ENCODE measurements at regions not wholly inside any gene's neighbourhood (a gene's known extent, or its start where the extent isn't known, plus 50 kb on each side); places are given as distances from the start of the nearest gene placed in this dataset.
"Not testable (repeated sequence)": the region's sequence is repeated elsewhere in the genome, so short reads cannot be mapped to it uniquely, and the experiment has no call there.

DNA sequence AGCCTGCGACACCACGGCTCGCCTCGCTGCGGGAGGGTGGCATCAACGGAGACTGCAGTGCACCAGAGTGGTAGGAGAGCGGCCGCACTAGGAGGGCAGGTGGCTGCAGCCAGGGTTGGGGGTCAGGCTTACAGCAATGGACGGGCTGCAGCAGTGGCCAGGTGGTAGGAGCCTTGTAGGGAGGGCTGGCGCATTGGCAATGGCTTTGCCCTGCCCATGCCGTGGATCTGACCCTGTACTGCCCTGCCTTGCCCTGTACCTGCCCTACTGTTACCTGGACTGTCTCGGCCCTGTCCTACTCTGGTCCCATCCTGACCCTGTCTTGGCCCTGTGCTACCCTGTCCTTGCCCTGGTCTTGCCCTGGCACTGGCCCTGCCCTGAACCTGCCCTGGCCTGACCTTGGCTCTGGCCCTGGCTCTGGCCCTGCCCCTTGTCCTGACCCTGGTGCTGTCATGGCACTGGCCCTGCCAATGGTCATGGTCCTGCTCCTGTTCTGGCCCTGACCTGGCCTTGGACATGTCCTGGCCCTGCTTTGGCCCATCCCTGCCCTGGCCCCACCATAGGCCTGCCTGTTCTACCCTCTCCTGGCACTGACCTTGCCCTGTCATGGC is 240.0 kb downstream of the GOLGA6L6 start:
- H3K27me3 ChIP-seq; H3K36me3 ChIP-seq; H3K4me3 ChIP-seq; intact Hi-C loops (cut with DNase I; ENCODE audit: low total_unique reads); H3K4me1 ChIP-seq; H3K27ac ChIP-seq; DNase-seq: not testable (repeated sequence)
- H3K9me3 ChIP-seq: peaks cover 0 to 14% (median 0%) of the 10 kb centered on the region in 3 donors

DNA sequence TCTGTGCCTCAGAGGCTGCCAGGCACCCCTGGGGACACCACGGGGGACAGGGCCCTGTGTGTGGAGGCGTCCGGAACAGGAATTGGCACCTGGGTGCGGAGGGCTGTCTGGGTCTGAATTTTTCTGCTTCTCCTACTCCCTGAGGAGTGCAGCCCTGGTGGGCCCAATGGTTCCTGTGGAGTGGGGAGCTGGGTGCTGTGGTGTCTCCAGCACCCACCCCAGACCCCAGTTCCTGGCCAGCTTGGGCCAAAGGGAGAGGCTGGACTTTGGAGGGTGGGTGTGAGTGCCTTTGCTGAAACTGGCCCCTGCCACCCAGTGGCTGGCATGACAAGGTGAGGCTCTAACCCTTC is 240.6 kb downstream of the GOLGA6L6 start:
- H3K36me3 ChIP-seq; H3K27ac ChIP-seq; H3K4me3 ChIP-seq; intact Hi-C loops (cut with DNase I; ENCODE audit: low total_unique reads); DNase-seq; H3K27me3 ChIP-seq; H3K4me1 ChIP-seq: not testable (repeated sequence)
- H3K9me3 ChIP-seq: peaks cover 0 to 14% (median 0%) of the 10 kb centered on the region in 3 donors

DNA sequence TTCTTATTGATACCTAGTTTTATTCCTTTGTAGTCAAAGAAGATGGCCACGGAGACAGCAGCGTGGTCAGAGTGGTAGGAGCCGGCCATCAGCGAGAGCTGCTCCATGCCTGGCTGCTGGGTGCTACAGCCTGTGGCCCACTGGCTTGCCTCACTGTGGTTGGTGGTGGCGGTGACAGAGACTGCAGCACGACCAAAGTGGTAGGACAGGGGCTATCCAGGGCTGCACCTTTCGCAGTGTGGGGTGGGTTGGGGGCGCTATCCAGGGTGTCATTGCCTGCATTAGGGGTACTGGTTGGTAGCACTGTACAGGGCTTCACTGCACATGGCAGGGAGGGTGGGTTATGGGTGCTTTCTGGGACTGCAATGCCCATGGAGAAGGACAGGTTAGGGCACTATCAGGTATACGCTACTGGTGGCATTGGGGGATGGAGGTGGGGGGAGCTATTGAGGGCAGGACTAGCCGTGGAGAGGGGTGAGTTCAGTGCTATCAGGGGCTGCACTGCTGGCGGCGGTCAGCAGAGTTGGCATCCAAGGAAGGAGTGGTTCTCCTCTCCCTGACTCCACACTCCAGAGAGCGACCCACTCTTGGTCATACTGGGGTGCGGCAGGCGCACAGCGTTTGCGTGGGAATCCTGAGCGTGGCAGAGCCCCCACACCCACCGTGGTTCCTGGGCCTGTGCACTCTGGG is 241.1 kb downstream of the GOLGA6L6 start:
- intact Hi-C loops (cut with DNase I; ENCODE audit: low total_unique reads); H3K36me3 ChIP-seq; H3K27ac ChIP-seq; DNase-seq; H3K4me1 ChIP-seq; H3K4me3 ChIP-seq; H3K27me3 ChIP-seq: not testable (repeated sequence)
- H3K9me3 ChIP-seq: peaks cover 0 to 18% (median 2%) of the 10 kb centered on the region in 3 donors

DNA sequence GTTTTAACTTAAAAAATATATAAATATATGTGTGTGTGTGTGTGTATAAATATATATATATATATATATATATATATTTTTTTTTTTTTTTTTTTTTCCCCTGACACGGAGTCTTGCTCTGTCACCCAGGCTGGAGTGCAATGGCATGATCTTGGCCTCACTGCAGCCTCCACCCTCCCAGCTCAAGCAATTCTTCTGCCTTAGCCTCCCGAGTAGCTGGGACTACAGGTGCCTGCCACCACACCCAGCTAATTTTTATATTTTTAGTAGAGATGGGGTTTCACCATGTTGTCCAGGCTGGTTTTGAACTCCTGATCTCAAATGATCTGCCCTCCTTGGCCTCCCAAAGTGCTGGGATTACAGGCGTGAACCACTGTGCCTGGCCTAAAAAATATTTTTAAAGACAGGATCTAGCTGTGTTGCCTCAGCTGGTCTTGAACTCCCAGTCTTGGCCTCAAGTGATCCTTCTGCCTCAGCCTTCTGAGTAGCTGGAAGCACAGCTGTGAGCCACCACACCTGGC is 243.9 kb downstream of the GOLGA6L6 start:
- H3K27ac ChIP-seq; H3K27me3 ChIP-seq; H3K4me1 ChIP-seq; DNase-seq; H3K36me3 ChIP-seq; H3K4me3 ChIP-seq; intact Hi-C loops (cut with DNase I; ENCODE audit: low total_unique reads): not testable (repeated sequence)
- peaks cover 0 to 20% (median 7%) of the 10 kb centered on the region in 3 donors for H3K9me3 ChIP-seq

DNA sequence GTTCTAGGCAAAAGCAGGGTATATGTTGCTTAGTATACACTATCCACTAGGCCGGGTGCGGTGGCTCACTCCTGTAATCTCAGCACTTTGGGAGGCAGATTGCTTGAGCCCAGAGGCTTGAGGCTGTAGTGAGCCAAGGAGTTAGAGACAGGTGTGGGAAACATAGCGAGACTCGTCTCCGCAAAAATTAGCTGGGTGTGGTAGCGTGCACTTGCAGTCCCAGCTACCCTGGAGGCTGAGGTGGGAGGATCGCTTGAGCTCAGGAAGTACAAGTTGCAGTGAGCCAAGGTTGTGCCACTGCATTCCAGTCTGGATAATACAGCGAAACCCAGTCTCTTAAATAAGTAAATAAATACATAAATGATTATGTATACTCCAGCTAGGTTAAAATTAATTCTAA is 245.3 kb downstream of the GOLGA6L6 start:
- intact Hi-C loops (cut with DNase I; ENCODE audit: low total_unique reads): not testable (repeated sequence)

DNA sequence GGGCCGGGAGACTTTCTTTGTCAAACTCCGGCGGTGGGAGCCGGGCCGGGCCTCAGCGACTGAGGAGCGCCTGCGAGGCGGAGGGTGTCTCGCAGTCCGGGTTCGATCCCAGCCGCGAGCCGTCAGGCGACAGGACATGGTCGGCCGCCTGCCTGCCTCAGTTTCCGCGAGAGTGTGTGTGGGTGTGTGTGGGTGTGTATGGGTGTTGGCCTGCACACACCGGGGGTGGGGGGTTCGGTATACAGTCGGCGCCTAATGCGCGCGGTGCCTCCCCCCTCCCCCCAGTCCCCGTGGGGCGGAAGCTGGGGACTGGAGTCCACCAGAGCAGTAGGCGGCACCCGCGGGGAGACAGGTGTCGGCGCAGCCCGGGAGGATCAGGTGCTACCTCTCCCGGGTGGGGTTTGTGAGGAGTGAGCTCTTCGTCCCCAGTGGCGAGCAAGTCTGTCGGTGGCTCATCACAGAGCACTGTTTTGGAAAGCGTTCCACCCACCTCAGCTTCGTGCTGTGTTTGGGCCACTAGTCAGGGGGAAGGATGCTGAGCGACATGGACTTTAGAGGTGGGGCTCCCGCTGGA is 246.3 kb downstream of the GOLGA6L6 start:
- H3K27me3 ChIP-seq: no peaks in the 10 kb centered on the region
- no peak overlapping the region for H3K27ac ChIP-seq
- intact Hi-C loops (cut with DNase I; ENCODE audit: low total_unique reads): no loop called here
- H3K36me3 ChIP-seq: no peaks in the 10 kb centered on the region
- H3K4me3 ChIP-seq: no peak overlapping the region
- peaks cover 0 to 14% (median 7%) of the 10 kb centered on the region in 3 donors for H3K9me3 ChIP-seq
- no peak for DNase-seq
- H3K4me1 ChIP-seq: no peaks in the 10 kb centered on the region
- TF ChIP-seq, protein P1, sequence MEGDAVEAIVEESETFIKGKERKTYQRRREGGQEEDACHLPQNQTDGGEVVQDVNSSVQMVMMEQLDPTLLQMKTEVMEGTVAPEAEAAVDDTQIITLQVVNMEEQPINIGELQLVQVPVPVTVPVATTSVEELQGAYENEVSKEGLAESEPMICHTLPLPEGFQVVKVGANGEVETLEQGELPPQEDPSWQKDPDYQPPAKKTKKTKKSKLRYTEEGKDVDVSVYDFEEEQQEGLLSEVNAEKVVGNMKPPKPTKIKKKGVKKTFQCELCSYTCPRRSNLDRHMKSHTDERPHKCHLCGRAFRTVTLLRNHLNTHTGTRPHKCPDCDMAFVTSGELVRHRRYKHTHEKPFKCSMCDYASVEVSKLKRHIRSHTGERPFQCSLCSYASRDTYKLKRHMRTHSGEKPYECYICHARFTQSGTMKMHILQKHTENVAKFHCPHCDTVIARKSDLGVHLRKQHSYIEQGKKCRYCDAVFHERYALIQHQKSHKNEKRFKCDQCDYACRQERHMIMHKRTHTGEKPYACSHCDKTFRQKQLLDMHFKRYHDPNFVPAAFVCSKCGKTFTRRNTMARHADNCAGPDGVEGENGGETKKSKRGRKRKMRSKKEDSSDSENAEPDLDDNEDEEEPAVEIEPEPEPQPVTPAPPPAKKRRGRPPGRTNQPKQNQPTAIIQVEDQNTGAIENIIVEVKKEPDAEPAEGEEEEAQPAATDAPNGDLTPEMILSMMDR (IDR thresholded peaks at IDR 0.05): no peak

More for the DNA sequence above, 245.3 kb downstream of the GOLGA6L6 start:
- not testable (repeated sequence) for H3K36me3 ChIP-seq, H3K4me1 ChIP-seq, H3K27me3 ChIP-seq, H3K4me3 ChIP-seq, DNase-seq, H3K27ac ChIP-seq
- H3K9me3 ChIP-seq: peaks cover 0 to 15% (median 7%) of the 10 kb centered on the region in 3 donors

DNA sequence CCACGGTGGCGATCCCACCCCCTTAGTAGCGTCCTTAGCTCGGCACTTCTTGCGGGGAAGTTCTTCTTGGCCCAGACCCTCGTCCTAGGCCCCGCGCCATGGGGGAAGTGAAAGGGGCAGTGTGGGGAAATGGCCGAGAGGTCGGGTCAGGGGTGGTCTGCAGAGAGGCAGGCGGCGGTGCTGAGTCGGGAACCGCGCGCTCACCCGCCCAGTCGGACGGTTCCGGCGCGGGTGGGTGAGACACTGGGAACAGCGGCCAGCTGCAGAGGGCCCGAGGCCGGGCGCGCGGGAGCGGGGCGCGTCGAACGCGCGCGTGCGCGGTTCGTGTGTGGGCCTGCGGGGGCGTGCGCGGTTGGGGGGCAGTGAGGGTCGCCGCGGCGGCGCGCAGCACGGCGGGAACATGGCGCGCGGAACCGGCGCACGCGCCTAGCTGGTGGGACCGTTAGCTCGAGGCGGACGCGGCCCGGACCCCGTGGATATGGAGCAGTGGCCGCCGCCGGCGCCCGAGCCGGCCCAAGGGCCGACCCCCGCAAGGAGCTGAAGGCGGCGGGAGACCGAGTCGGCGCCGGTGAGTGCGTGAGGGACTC is 246.9 kb downstream of the GOLGA6L6 start:
- Histone ChIP-seq H3K36me3 (no peaks in the 10 kb centered on the region), H3K9me3 (peaks cover 0 to 14% (median 7%) of the 10 kb centered on the region in 3 donors), H3K4me1 (no peaks in the 10 kb centered on the region), H3K4me3 (no peak overlapping the region), H3K27me3 (no peaks in the 10 kb centered on the region), H3K27ac (no peak overlapping the region)
- DNase-seq: no peak
- intact Hi-C loops (cut with DNase I; ENCODE audit: low total_unique reads): no loop called here
- TF ChIP-seq, protein P1 (IDR thresholded peaks at IDR 0.05): no peak

DNA sequence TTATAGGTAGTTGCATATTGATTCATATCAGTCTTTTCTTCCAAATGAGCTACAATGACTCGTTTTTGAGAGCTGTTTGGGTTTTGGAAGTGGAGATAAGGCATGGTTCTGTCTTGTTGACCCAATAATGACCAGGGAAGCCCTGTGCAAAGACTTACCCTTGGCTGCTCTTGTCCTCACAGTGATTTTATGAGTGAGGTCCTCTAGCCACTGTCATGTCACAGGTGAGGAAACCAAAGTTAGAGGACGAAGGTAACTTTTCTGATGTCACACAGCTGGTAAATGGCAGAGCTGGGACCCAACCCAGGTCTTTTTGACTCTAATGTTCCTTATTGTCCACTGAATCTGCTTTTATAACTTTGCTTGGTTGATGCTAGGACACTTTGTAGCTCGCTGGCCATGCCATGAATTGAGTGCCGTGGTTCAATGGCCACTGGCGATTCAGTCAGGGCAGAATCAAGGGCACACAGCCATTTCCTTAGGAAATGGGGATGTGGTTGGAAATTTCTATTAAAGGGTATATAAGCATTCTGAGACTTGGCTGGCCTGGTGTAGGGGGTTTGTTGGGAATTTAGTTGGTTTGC is 249.1 kb downstream of the GOLGA6L6 start:
- H3K27me3 ChIP-seq; intact Hi-C loops (cut with DNase I; ENCODE audit: low total_unique reads); H3K27ac ChIP-seq; H3K4me1 ChIP-seq; DNase-seq; H3K4me3 ChIP-seq; H3K36me3 ChIP-seq: not testable (repeated sequence)
- peaks cover 0 to 14% (median 7%) of the 10 kb centered on the region in 3 donors for H3K9me3 ChIP-seq

DNA sequence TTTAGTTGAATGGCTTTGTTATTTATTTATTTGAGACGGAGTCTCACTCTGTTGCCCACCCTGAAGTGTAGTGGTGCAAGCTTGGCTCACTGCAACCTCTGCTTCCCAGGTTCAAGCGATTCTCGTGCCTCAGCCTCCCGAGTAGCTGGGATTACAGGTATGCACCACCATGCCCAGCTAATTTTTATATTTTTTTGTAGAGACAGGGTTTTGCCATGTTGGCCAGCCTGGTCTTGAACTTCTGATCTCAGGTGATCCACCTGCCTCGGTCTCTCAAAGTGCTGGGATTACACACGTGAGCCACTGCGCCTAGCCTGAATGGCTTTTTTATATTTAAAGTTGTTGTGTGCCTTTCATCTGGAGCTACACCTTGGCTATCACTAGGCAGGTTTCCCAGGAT is 250.0 kb downstream of the GOLGA6L6 start:
- H3K36me3 ChIP-seq; DNase-seq; H3K4me3 ChIP-seq; intact Hi-C loops (cut with DNase I; ENCODE audit: low total_unique reads); H3K4me1 ChIP-seq; H3K27ac ChIP-seq; H3K27me3 ChIP-seq: not testable (repeated sequence)
- H3K9me3 ChIP-seq: peaks cover 0 to 14% (median 7%) of the 10 kb centered on the region in 3 donors

DNA sequence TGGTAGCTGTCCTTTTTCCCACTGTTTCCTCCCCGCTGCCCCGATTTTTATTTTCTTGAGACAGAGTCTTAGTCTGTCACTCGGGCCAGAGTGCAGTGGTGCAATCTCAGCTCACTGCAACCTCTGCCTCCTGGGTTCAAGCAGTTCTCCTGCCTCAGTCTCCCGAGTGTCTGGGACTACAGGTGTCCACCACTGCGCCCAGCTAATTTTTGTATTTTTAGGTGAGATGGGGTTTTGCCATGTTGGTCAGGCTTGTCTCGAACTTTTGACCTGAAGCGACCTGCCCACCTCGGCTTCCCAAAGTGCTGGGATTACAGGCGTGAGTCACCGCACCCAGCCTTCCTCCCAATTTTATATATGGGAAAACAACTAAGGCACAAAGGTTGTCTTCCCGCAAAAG is 251.0 kb downstream of the GOLGA6L6 start:
- H3K27me3 ChIP-seq; H3K27ac ChIP-seq; intact Hi-C loops (cut with DNase I; ENCODE audit: low total_unique reads); H3K4me3 ChIP-seq; DNase-seq; H3K4me1 ChIP-seq; H3K36me3 ChIP-seq: not testable (repeated sequence)
- H3K9me3 ChIP-seq: peaks cover 0 to 11% (median 7%) of the 10 kb centered on the region in 3 donors

DNA sequence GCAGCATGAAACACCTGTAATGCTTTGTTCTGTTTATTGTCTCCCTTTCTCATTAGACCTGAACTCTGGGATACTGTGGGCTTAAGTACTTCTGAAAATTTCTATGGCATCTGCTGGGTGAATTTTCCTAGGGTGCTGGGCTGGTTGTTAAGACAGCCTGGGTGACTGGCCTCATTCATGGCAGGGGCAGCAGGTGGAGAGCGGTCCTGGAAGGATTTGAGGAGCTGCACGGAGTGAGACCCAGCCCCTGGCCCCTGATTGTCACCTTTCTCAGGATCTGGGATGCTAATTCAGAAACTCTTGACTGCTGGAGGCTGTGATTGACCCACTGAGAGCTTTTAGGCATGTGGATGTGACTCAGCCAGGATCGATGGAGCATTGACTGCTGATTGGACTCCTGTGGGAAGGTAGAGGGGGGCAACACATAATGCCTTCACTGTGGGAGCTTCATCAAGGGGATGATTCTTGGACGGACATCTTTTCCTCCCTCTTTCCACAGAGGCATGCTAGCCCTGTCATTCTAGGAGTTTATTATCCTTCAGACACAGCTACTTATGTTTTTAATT is 252.0 kb downstream of the GOLGA6L6 start:
- intact Hi-C loops (cut with DNase I; ENCODE audit: low total_unique reads); H3K9me3 ChIP-seq; H3K36me3 ChIP-seq; DNase-seq; H3K27me3 ChIP-seq; H3K27ac ChIP-seq; H3K4me3 ChIP-seq; H3K4me1 ChIP-seq: not testable (repeated sequence)

All from tibial artery (tissue), 4 donors.